ENCODE measurements at regions not wholly inside any gene's neighbourhood (a gene's known extent, or its start where the extent isn't known, plus 50 kb on each side); places are given as distances from the start of the nearest gene placed in this dataset.
"Not testable (repeated sequence)": the region's sequence is repeated elsewhere in the genome, so short reads cannot be mapped to it uniquely, and the experiment has no call there.

DNA sequence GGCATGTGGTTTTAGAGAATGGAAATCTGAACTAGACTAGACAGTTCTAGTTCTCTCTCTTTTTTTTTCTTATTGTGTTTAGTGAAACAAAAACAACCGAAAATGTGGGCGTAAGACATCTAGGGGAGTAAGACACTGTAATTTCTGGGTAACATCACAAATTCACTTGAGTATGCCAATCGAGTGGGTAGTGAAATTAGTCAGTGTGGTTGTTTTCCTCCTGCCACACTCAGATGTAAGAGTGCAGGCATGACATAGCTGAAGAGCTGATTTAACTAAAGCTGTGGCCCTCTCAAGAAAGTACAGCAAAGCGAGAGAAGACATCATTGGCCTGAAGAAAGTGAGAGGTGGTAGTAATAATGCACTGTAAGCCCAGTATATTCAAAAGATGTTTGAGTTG lies 1585.3 kb upstream of the AGA start:
- no peaks in the 10 kb centered on the region for H3K36me3 Mint-ChIP-seq
- no peaks in the 10 kb centered on the region for H3K4me1 Mint-ChIP-seq
- no peaks in the 10 kb centered on the region for H3K4me1 ChIP-seq (ENCODE audit: control insufficient read depth, insufficient read depth, low read length, poor library complexity, severe bottlenecking)
- no peaks in the 10 kb centered on the region for H3K36me3 ChIP-seq (ENCODE audit: control insufficient read depth, insufficient read depth, low read length)
- no peak overlapping the region for H3K27ac ChIP-seq (ENCODE audit: insufficient read depth, low read length, poor library complexity, severe bottlenecking)
- no peak overlapping the region for H3K27ac Mint-ChIP-seq
- peaks cover 0 to 28% (median 11%) of the 10 kb centered on the region in 7 donors for H3K9me3 Mint-ChIP-seq
- no peaks in the 10 kb centered on the region for H3K27me3 ChIP-seq (ENCODE audit: control insufficient read depth, insufficient read depth, low read length)
- no peaks in the 10 kb centered on the region for H3K27me3 Mint-ChIP-seq
- no peak for ATAC-seq (ENCODE audit: low read depth in 2 of 2)
- H3K4me3 Mint-ChIP-seq: no peak overlapping the region
- DNase-seq: no peak
- H3K4me3 ChIP-seq (ENCODE audit: low read depth, low read length): no peak overlapping the region
- no peaks in the 10 kb centered on the region for H3K9me3 ChIP-seq (ENCODE audit: control insufficient read depth in 2 of 2, low read length in 2 of 2)

DNA sequence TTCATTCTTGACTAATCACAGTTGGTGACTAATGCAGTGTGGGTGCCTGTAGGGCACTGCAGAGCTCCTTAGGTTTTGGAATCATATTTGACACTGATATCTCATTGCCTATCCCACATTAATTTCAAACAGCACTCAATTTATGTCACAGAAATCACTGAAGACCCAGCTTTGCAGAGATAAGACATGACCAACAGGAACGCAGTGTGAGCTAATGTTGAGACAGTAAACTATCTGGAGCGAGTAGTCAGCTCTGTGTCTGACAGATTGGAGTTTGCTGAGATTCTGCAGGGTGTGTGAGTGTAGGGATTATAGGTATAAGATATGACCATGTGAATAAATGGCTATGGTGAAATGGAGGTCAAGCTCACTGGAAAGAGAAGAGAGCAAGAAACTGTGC lies 1586.1 kb upstream of the AGA start:
- H3K9me3 Mint-ChIP-seq: peaks cover 4 to 28% (median 12%) of the 10 kb centered on the region in 7 donors
- no peak for ATAC-seq (ENCODE audit: low read depth in 2 of 2)

DNA sequence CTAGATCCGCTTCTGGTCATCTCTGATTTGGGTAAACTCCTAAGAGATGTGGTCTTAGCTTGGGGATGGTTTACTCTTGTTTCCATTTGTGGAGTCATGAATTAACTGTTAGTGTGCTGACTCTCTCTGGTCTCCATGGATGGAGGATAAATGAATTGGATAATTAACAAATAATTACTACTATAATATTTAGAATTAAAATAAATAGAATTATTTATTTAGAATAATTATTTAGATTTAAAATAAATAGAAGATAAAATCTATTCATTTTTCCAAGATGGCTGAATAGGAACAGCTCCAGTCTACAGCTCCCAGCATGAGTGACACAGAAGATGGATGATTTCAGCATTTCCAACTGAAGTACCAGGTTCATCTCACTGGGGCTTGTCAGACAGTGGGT lies 1587.4 kb upstream of the AGA start:
- H3K4me1 Mint-ChIP-seq: no peaks in the 10 kb centered on the region
- Histone ChIP-seq H3K27me3 (ENCODE audit: control insufficient read depth, insufficient read depth, low read length) (no peaks in the 10 kb centered on the region), H3K27ac (ENCODE audit: insufficient read depth, low read length, poor library complexity, severe bottlenecking) (no peak overlapping the region), H3K36me3 (ENCODE audit: control insufficient read depth, insufficient read depth, low read length) (no peaks in the 10 kb centered on the region), H3K4me3 (ENCODE audit: low read depth, low read length) (no peak overlapping the region), H3K9me3 (ENCODE audit: control insufficient read depth in 2 of 2, low read length in 2 of 2) (no peaks in the 10 kb centered on the region), H3K4me1 (ENCODE audit: control insufficient read depth, insufficient read depth, low read length, poor library complexity, severe bottlenecking) (no peaks in the 10 kb centered on the region)
- H3K36me3 Mint-ChIP-seq: no peaks in the 10 kb centered on the region
- H3K9me3 Mint-ChIP-seq: peaks cover 4 to 28% (median 17%) of the 10 kb centered on the region in 7 donors
- ATAC-seq (ENCODE audit: low read depth in 2 of 2) (no peak), DNase-seq (no peak)
- H3K4me3 Mint-ChIP-seq: no peak overlapping the region
- no peak overlapping the region for H3K27ac Mint-ChIP-seq
- H3K27me3 Mint-ChIP-seq: no peaks in the 10 kb centered on the region

More for the DNA sequence above, 1586.1 kb upstream of the AGA start:
- H3K36me3 ChIP-seq (ENCODE audit: control insufficient read depth, insufficient read depth, low read length): no peaks in the 10 kb centered on the region
- no peaks in the 10 kb centered on the region for H3K36me3 Mint-ChIP-seq
- no peak overlapping the region for H3K4me3 Mint-ChIP-seq
- no peak overlapping the region for H3K4me3 ChIP-seq (ENCODE audit: low read depth, low read length)
- H3K4me1 ChIP-seq (ENCODE audit: control insufficient read depth, insufficient read depth, low read length, poor library complexity, severe bottlenecking): no peaks in the 10 kb centered on the region
- H3K27me3 ChIP-seq (ENCODE audit: control insufficient read depth, insufficient read depth, low read length): no peaks in the 10 kb centered on the region
- H3K27ac Mint-ChIP-seq: no peak overlapping the region
- H3K9me3 ChIP-seq (ENCODE audit: control insufficient read depth in 2 of 2, low read length in 2 of 2): no peaks in the 10 kb centered on the region
- DNase-seq: no peak
- no peak overlapping the region for H3K27ac ChIP-seq (ENCODE audit: insufficient read depth, low read length, poor library complexity, severe bottlenecking)
- H3K4me1 Mint-ChIP-seq: no peaks in the 10 kb centered on the region
- no peaks in the 10 kb centered on the region for H3K27me3 Mint-ChIP-seq

DNA sequence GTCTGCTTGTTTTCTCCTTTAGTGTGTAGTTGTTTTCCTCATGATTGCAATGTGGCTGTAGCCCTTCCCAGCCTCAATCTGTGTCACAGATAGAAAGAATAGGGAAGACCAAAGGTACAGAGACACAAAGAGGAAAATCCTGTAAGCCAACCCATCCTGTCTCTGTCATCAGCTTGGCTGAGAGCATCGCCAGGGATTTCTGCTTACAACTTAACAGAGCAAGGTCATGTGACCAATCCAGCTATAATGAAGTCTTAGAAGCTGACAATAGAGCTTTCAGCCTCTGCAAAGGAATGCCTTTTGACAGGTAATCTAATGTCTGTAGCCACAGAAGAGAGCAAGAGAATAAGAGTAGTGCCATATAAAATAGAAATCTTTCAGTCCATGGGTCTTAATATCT lies 1598.0 kb upstream of the AGA start:
- H3K4me3 Mint-ChIP-seq: no peak overlapping the region
- DNase-seq (no peak), ATAC-seq (ENCODE audit: low read depth in 2 of 2) (no peak)
- Histone ChIP-seq H3K9me3 (ENCODE audit: control insufficient read depth in 2 of 2, low read length in 2 of 2) (no peaks in the 10 kb centered on the region), H3K36me3 (ENCODE audit: control insufficient read depth, insufficient read depth, low read length) (no peaks in the 10 kb centered on the region), H3K27me3 (ENCODE audit: control insufficient read depth, insufficient read depth, low read length) (no peaks in the 10 kb centered on the region), H3K4me3 (ENCODE audit: low read depth, low read length) (no peak overlapping the region), H3K4me1 (ENCODE audit: control insufficient read depth, insufficient read depth, low read length, poor library complexity, severe bottlenecking) (no peaks in the 10 kb centered on the region), H3K27ac (ENCODE audit: insufficient read depth, low read length, poor library complexity, severe bottlenecking) (no peak overlapping the region)
- no peaks in the 10 kb centered on the region for H3K27me3 Mint-ChIP-seq
- H3K27ac Mint-ChIP-seq: no peak overlapping the region
- no peaks in the 10 kb centered on the region for H3K36me3 Mint-ChIP-seq
- no peaks in the 10 kb centered on the region for H3K4me1 Mint-ChIP-seq
- H3K9me3 Mint-ChIP-seq: peaks cover 0 to 8% (median 3%) of the 10 kb centered on the region in 7 donors

DNA sequence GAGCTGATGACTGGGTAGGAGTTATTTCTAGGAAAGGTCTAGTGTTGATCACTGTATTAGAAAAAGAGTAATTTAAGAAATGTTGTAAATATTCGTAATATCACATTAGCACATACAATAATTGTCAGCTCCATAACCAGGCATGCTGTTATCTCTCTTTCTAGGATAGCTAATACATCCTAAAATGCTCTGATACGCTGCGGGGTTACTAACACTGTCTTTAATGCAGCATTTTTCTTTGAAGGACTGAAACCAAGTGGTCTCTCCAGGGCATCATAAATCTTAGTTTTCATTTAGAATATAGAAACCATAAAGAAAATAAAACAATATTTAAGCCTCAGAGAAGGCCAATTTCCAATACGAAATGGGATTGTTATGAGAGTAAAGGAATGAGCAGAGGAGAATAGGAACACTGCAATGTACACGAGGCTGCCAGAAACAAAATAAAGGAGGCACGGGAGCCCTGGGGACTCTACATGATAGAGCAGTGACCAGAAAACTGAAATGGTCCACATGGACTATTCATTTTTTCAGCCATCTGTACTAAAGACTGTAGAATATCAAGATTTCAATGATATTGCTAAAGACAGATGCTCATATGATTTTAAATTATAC lies 1606.7 kb upstream of the AGA start:
- no peak overlapping the region for H3K4me3 Mint-ChIP-seq
- H3K36me3 Mint-ChIP-seq: no peaks in the 10 kb centered on the region
- no peak for DNase-seq
- Histone ChIP-seq H3K27me3 (ENCODE audit: control insufficient read depth, insufficient read depth, low read length) (no peaks in the 10 kb centered on the region), H3K27ac (ENCODE audit: insufficient read depth, low read length, poor library complexity, severe bottlenecking) (no peak overlapping the region), H3K9me3 (ENCODE audit: control insufficient read depth in 2 of 2, low read length in 2 of 2) (peaks cover 0 to 9% of the 10 kb centered on the region in 2 experiments), H3K4me3 (ENCODE audit: low read depth, low read length) (no peak overlapping the region), H3K36me3 (ENCODE audit: control insufficient read depth, insufficient read depth, low read length) (no peaks in the 10 kb centered on the region), H3K4me1 (ENCODE audit: control insufficient read depth, insufficient read depth, low read length, poor library complexity, severe bottlenecking) (no peaks in the 10 kb centered on the region)
- H3K4me1 Mint-ChIP-seq: no peaks in the 10 kb centered on the region
- H3K9me3 Mint-ChIP-seq: peaks cover 0 to 15% (median 8%) of the 10 kb centered on the region in 7 donors
- H3K27ac Mint-ChIP-seq: no peak overlapping the region
- ATAC-seq (ENCODE audit: low read depth in 2 of 2): no peak
- no peaks in the 10 kb centered on the region for H3K27me3 Mint-ChIP-seq

DNA sequence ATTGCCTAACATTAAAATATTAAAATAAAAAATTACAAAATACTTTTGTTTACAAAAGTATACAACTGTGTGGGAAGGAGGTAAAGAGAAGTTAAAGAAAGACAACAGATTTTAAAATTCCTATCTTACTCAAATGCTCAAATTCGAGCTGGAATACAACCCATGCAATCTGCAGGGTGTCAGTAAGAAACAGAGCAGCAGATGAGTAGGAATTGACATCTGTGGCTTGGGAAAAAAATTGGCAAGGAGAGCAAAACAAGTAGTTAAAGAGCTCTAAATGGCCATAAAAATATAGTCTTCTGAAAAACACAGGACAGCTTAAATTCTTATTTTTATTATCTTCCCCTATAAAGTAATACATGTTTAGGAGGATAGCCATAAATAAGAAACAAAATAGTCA lies 1609.0 kb upstream of the AGA start:
- Histone ChIP-seq H3K36me3 (ENCODE audit: control insufficient read depth, insufficient read depth, low read length) (no peaks in the 10 kb centered on the region), H3K27me3 (ENCODE audit: control insufficient read depth, insufficient read depth, low read length) (no peaks in the 10 kb centered on the region), H3K4me3 (ENCODE audit: low read depth, low read length) (no peak overlapping the region), H3K9me3 (ENCODE audit: control insufficient read depth in 2 of 2, low read length in 2 of 2) (peaks cover 0 to 7% of the 10 kb centered on the region in 2 experiments), H3K27ac (ENCODE audit: insufficient read depth, low read length, poor library complexity, severe bottlenecking) (no peak overlapping the region), H3K4me1 (ENCODE audit: control insufficient read depth, insufficient read depth, low read length, poor library complexity, severe bottlenecking) (no peaks in the 10 kb centered on the region)
- no peaks in the 10 kb centered on the region for H3K27me3 Mint-ChIP-seq
- no peak overlapping the region for H3K27ac Mint-ChIP-seq
- no peak for ATAC-seq (ENCODE audit: low read depth in 2 of 2)
- no peaks in the 10 kb centered on the region for H3K4me1 Mint-ChIP-seq
- H3K36me3 Mint-ChIP-seq: no peaks in the 10 kb centered on the region
- no peak overlapping the region for H3K4me3 Mint-ChIP-seq
- no peak for DNase-seq
- H3K9me3 Mint-ChIP-seq: peaks cover 0 to 15% (median 8%) of the 10 kb centered on the region in 7 donors

DNA sequence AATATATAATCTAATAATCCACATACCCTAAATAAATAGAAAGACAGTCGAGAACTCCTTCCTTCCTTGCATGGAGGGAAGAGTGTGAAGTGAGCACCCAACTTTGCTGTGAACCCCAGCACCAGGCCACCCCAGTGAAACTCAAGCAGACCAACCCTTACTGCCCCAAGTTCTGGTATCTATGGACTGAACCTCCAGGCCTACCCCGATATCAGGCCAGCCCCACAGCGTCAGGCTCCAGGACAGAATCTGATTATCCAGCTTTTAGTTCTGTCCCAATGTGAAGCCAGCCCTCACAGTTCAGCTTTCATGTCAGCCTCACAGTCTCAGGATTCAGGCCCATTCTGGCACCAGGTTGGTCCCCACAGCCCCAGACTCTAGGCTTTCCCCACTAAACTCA lies 1617.2 kb upstream of the AGA start:
- H3K4me1 ChIP-seq (ENCODE audit: control insufficient read depth, insufficient read depth, low read length, poor library complexity, severe bottlenecking): no peaks in the 10 kb centered on the region
- no peak for ATAC-seq (ENCODE audit: low read depth in 2 of 2)
- H3K27ac Mint-ChIP-seq: no peak overlapping the region

DNA sequence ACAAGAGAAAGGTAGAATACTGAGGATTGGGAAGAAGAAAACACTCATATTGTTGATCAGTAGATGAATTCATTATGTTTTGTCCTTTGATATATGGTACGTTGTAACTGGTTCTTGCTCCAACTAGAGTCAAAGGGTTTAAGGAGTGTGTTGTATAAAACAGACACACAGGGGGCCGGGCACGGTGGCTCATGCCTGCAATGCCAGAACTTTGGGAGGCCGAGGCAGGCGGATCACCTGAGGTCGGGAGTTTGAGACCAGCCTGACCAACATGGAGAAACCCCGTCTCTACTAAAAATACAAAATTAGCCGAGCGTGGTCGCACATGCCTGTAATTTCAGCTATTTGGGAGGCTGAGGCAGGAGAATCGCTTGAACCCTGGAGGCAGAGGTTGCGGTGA lies 1624.0 kb upstream of the AGA start:
- H3K9me3 ChIP-seq (ENCODE audit: control insufficient read depth in 2 of 2, low read length in 2 of 2); H3K4me3 Mint-ChIP-seq; H3K27me3 Mint-ChIP-seq; H3K27me3 ChIP-seq (ENCODE audit: control insufficient read depth, insufficient read depth, low read length); ATAC-seq (ENCODE audit: low read depth in 2 of 2); DNase-seq; H3K4me3 ChIP-seq (ENCODE audit: low read depth, low read length); H3K4me1 Mint-ChIP-seq; H3K36me3 ChIP-seq (ENCODE audit: control insufficient read depth, insufficient read depth, low read length); H3K36me3 Mint-ChIP-seq; H3K27ac ChIP-seq (ENCODE audit: insufficient read depth, low read length, poor library complexity, severe bottlenecking); H3K27ac Mint-ChIP-seq; H3K4me1 ChIP-seq (ENCODE audit: control insufficient read depth, insufficient read depth, low read length, poor library complexity, severe bottlenecking): not testable (repeated sequence)
- peaks cover 0 to 26% (median 5%) of the 10 kb centered on the region in 7 donors for H3K9me3 Mint-ChIP-seq

More for the DNA sequence above, 1617.2 kb upstream of the AGA start:
- Mint-ChIP-seq H3K36me3 (no peaks in the 10 kb centered on the region), H3K4me3 (no peak overlapping the region), H3K4me1 (no peaks in the 10 kb centered on the region), H3K27me3 (no peaks in the 10 kb centered on the region), H3K9me3 (peaks cover 0 to 21% (median 6%) of the 10 kb centered on the region in 7 donors)
- no peaks in the 10 kb centered on the region for H3K27me3 ChIP-seq (ENCODE audit: control insufficient read depth, insufficient read depth, low read length)
- no peaks in the 10 kb centered on the region for H3K9me3 ChIP-seq (ENCODE audit: control insufficient read depth in 2 of 2, low read length in 2 of 2)
- no peak for DNase-seq
- no peaks in the 10 kb centered on the region for H3K36me3 ChIP-seq (ENCODE audit: control insufficient read depth, insufficient read depth, low read length)
- H3K27ac ChIP-seq (ENCODE audit: insufficient read depth, low read length, poor library complexity, severe bottlenecking): no peak overlapping the region
- no peak overlapping the region for H3K4me3 ChIP-seq (ENCODE audit: low read depth, low read length)
